BE2C (cell line): ENCODE measurements at regions not wholly inside any gene's neighbourhood (a gene's known extent, or its start where the extent isn't known, plus 50 kb on each side); places are given as distances from the start of the nearest gene placed in this dataset.

ENCODE experiments used
- DNase-seq: peaks from one replicate; pipeline ENCODE4 v3.0.0-alpha.2; 2020
- H3K27me3 ChIP-seq: fragments of 250-450 bp; sonication (Bioruptor Pico); 2 replicates; pipeline ENCODE4 v1.5.1; 2020; ENCODE audit warnings: mild to moderate bottlenecking
- H3K36me3 ChIP-seq: fragments of 250-450 bp; sonication (Bioruptor Pico); 2 replicates; pipeline ENCODE4 v1.5.1; 2020; ENCODE audit warnings: mild to moderate bottlenecking
- H3K4me1 ChIP-seq: fragments of 250-450 bp; sonication (Bioruptor Pico); 2 replicates; pipeline ENCODE4 v1.5.1; 2020
- H3K4me3 ChIP-seq: 2 replicates; pipeline ENCODE4 v1.5.1; 2011; ENCODE audit warnings: low read depth, low read length
- H3K9me3 ChIP-seq: fragments of 250-450 bp; sonication (Bioruptor Pico); 2 replicates; pipeline ENCODE4 v1.5.1; 2020
- TF ChIP-seq, protein P1 (sequence below): IDR thresholded peaks from 2 replicates; pipeline ENCODE4 v1.5.1; 2012; ENCODE audit warnings: mild to moderate bottlenecking, low read depth, low read length

GRCh38 chr1:81192647-81193642 is 607.8 kb upstream of the ADGRL2 start:
- H3K4me1 ChIP-seq: no peaks in the 10 kb centered on the region

DNA sequence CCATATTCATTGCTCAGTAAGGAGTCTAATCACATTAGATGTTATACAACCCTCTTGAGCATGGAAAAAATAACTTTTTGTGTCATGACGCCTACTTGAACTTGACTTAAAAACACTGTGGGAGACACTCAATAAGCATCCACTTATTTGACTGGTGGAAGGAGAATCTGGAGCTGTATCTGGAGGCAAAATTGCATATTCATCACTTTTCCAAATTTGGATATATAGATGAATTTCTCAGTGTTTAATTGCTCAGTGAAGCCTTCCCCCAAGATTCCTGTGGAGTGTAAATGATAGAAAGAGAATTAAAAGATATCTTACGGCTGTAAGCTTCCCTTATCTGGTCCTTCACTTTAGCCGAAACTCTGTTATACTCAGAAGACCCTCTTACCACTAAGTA is 610.7 kb upstream of the ADGRL2 start:
- Histone ChIP-seq H3K27me3 (no peaks in the 10 kb centered on the region), H3K4me1 (no peaks in the 10 kb centered on the region), H3K9me3 (no peaks in the 10 kb centered on the region), H3K36me3 (no peaks in the 10 kb centered on the region), H3K4me3 (no peak overlapping the region)
- DNase-seq: no peak
- TF ChIP-seq, protein P1, sequence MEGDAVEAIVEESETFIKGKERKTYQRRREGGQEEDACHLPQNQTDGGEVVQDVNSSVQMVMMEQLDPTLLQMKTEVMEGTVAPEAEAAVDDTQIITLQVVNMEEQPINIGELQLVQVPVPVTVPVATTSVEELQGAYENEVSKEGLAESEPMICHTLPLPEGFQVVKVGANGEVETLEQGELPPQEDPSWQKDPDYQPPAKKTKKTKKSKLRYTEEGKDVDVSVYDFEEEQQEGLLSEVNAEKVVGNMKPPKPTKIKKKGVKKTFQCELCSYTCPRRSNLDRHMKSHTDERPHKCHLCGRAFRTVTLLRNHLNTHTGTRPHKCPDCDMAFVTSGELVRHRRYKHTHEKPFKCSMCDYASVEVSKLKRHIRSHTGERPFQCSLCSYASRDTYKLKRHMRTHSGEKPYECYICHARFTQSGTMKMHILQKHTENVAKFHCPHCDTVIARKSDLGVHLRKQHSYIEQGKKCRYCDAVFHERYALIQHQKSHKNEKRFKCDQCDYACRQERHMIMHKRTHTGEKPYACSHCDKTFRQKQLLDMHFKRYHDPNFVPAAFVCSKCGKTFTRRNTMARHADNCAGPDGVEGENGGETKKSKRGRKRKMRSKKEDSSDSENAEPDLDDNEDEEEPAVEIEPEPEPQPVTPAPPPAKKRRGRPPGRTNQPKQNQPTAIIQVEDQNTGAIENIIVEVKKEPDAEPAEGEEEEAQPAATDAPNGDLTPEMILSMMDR: no peak

More at GRCh38 chr1:81192647-81193642, 607.8 kb upstream of the ADGRL2 start:
- Histone ChIP-seq H3K27me3 (no peaks in the 10 kb centered on the region), H3K36me3 (no peaks in the 10 kb centered on the region), H3K4me3 (no peak overlapping the region), H3K9me3 (no peaks in the 10 kb centered on the region)
- TF ChIP-seq, protein P1: no peak
- DNase-seq: no peak

DNA sequence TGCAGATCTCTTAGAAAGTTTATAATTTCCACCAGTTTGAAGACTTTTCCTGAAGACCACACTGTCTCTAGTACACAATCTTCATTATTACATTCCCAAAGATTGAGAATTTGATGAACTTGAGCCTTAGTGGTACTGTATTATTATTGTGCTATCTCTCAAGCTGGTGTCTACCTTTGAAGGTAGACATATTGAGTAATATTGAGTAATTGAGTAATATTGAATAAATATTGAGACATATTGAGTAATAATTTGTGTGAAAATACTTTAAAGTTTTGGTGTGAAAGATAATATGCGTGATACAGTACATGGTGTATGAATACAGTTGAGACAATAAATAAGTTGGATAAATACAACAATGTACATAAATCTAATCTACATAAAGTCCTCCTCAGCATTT is 613.1 kb upstream of the ADGRL2 start:
- H3K27me3 ChIP-seq: no peaks in the 10 kb centered on the region
- H3K36me3 ChIP-seq: no peaks in the 10 kb centered on the region
- H3K4me3 ChIP-seq: no peak overlapping the region
- DNase-seq: no peak
- no peaks in the 10 kb centered on the region for H3K4me1 ChIP-seq
- H3K9me3 ChIP-seq: no peaks in the 10 kb centered on the region
- TF ChIP-seq, protein P1: no peak

DNA sequence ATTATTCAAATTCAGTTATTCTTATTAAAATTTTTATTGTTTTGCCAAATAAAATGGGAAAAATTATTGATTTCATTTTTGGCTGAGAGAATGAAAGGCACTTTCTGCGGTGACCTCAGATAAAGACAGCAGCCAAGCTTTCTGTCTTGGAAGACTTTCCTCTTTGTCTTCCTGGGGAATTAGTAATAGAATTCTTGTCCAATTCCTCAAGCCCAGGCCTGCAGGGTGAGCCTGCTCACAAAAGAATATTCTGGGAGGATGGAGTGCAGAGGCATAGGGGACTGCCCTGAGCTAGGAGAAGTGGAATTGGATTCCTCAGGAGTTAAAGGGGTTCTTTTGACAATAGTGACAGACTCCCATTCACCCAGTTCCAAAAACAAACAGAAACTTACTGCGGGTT is 614.5 kb upstream of the ADGRL2 start:
- no peak for DNase-seq
- no peak overlapping the region for H3K4me3 ChIP-seq
- no peaks in the 10 kb centered on the region for H3K4me1 ChIP-seq
- no peaks in the 10 kb centered on the region for H3K9me3 ChIP-seq
- no peaks in the 10 kb centered on the region for H3K27me3 ChIP-seq
- H3K36me3 ChIP-seq: no peaks in the 10 kb centered on the region
- TF ChIP-seq, protein P1: no peak

DNA sequence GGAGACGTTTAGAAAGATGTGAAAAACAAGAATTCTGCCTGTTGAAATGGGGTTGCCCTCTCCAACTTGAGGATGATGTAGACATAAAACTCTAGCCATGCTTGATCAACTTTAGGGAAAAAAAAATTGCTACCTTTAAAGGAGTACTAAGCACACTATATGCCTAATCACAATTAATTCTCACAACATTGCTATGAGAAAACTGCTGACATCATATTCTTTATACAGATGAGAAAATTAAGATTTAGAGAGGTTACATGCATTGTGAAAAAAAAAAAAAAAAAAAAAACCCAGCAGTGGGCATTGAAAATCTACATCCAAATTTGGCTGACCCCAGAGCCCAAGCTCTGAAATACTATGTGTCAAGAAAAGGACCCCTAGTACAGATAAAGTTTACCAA is 617.2 kb upstream of the ADGRL2 start:
- no peak for DNase-seq
- TF ChIP-seq, protein P1: no peak
- H3K4me3 ChIP-seq: no peak overlapping the region
- H3K9me3 ChIP-seq: no peaks in the 10 kb centered on the region
- H3K4me1 ChIP-seq: no peaks in the 10 kb centered on the region
- no peaks in the 10 kb centered on the region for H3K36me3 ChIP-seq
- no peaks in the 10 kb centered on the region for H3K27me3 ChIP-seq

DNA sequence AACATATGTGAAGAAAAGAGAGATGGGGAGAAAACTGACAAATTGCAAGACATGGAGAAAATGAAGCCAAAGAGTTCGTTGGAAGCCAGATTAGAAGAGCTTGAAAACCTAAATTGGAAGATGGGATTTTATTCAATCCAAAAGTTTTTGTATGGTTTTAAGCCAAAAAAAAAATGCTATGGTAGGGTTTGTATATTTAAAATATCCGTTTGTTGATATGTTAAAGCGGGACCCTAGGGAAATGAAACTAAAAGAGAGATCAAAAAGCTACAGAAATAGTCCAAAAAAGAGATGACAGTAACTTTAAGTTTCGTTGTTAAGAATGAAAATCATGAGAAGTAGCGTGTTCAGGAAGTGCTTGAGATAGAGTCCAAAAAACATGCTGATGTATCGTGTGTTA is 617.7 kb upstream of the ADGRL2 start:
- Histone ChIP-seq H3K9me3 (no peaks in the 10 kb centered on the region), H3K4me3 (no peak overlapping the region), H3K27me3 (no peaks in the 10 kb centered on the region), H3K36me3 (no peaks in the 10 kb centered on the region), H3K4me1 (no peaks in the 10 kb centered on the region)
- TF ChIP-seq, protein P1: no peak
- DNase-seq: no peak
